BJ (cell line): ENCODE measurements at regions not wholly inside any gene's neighbourhood (a gene's known extent, or its start where the extent isn't known, plus 50 kb on each side); places are given as distances from the start of the nearest gene placed in this dataset.

Source experiments
- CTCF ChIA-PET: fragments of 350-600 bp; formaldehyde crosslinking; extraction: SDS; loops from one replicate; lab custom pipeline; 2021; ENCODE audit warnings: antibody characterized with exemption, inconsistent platforms; lab: Yijun Ruan, JAX
- POLR2A ChIA-PET: fragments of 300-600 bp; sonication (Branson Sonifier 250); formaldehyde crosslinking; extraction: SDS; loops from one replicate; lab custom pipeline; 2021; ENCODE audit warnings: antibody characterized with exemption; lab: Charles Lee
- DNase-seq: peaks from one replicate; pipeline ENCODE4 v3.0.0-alpha.2; 2011; ENCODE audit warnings: low read depth
- H3K27me3 ChIP-seq: 2 replicates; pipeline ENCODE4 v1.6.0; 2011; ENCODE audit warnings: low read length; ENCODE audit not compliant: control insufficient read depth, insufficient read depth
- H3K36me3 ChIP-seq: 2 replicates; pipeline ENCODE4 v1.5.1; 2011; ENCODE audit warnings: low read length; ENCODE audit not compliant: control insufficient read depth, insufficient read depth
- H3K4me3 ChIP-seq: 2 replicates; pipeline ENCODE4 v1.5.1; 2011; ENCODE audit warnings: low read depth, mild to moderate bottlenecking, control low read depth, low read length
- TF ChIP-seq, protein P1 (sequence below): IDR thresholded peaks from 2 replicates; pipeline ENCODE4 v1.5.1; 2011; ENCODE audit warnings: low read depth, mild to moderate bottlenecking, control low read depth, inconsistent platforms, low read length, moderate library complexity; ENCODE audit not compliant: insufficient read depth

DNA sequence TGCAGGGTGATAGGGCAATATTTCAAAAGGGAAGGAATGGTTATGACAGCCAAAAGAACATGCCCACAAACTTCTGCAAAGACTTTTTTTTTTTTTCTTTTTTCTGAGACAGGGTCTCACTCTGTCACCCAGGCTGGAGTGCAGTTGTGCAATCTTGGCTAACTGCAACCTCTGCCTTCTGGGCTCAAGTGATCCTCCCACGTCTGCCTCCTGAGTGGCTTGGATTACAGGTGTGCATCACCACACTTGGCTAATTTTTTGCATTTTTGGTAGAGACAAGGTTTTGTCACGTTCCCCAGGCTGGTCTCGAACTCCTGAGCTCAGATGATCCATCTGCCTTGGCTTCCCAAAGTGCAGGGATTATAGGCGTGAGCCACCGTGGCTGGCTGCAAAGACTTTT, 117.6 kb upstream of the ADGRF1 start:
- no peaks in the 10 kb centered on the region for H3K36me3 ChIP-seq
- POLR2A ChIA-PET, result no interaction called here
- TF ChIP-seq, protein P1, sequence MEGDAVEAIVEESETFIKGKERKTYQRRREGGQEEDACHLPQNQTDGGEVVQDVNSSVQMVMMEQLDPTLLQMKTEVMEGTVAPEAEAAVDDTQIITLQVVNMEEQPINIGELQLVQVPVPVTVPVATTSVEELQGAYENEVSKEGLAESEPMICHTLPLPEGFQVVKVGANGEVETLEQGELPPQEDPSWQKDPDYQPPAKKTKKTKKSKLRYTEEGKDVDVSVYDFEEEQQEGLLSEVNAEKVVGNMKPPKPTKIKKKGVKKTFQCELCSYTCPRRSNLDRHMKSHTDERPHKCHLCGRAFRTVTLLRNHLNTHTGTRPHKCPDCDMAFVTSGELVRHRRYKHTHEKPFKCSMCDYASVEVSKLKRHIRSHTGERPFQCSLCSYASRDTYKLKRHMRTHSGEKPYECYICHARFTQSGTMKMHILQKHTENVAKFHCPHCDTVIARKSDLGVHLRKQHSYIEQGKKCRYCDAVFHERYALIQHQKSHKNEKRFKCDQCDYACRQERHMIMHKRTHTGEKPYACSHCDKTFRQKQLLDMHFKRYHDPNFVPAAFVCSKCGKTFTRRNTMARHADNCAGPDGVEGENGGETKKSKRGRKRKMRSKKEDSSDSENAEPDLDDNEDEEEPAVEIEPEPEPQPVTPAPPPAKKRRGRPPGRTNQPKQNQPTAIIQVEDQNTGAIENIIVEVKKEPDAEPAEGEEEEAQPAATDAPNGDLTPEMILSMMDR, result no peak
- H3K4me3 ChIP-seq, result no peak overlapping the region
- CTCF ChIA-PET, result interaction anchor here (1.0 to 1.6 kb wide), 3 partner anchors 8 to 13 kb away, joined by 3 to 5 read pairs (median 3); no protein-coding TSS in a partner anchor
- DNase-seq, result no peak
- H3K27me3 ChIP-seq, result no peaks in the 10 kb centered on the region

DNA sequence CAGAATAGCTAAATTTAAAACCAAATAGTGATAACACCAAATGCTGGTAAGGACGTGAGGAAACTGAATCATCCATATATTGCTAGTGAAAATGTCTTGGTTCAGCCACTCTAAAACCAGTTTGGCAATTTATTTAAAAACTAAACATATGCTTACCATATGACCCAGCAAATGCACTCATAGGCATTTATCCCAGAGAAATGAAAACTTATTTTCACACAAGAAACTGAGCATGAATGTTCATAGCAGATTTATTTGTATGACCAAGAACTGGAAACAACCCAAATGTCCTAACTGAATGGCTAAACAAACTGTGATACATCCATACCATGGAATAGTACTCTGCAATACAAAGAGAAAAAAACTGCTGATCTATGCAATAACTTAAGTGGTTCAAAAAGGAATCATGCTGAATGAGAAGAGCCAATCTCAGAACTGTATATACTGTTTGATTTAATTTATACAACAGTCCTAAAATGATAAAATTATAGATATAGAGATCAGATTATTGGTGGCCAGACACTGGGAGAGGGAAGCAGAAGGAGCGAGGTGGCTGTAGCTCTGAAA, 115.6 kb upstream of the ADGRF1 start:
- no peak for DNase-seq
- ChIA-PET POLR2A (no interaction called here), CTCF (no interaction called here)

DNA sequence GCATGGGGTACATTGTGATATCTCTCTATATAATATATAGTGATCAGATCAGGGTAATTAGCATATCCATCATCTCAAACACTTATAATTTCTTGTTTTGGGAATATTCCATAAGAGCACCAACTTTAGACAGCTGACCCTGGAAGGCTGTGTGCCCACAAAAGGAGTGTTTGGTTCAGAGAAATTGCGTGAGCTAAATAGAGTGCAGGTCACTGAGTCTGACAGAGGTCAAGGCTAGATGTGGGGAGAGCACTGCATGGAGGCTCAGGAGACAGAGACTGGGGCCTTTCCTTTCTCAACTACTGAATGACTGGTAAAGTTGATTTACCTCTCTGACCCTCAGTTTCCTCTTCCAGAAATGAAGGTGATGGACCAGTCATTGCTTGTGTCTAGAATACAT, 114.9 kb upstream of the ADGRF1 start:
- CTCF ChIA-PET, result interaction anchor here (1.0 kb wide), 1 partner anchor 9 kb away, joined by 3 read pairs; no protein-coding TSS in a partner anchor
- POLR2A ChIA-PET, result no interaction called here

More for the DNA sequence above, 115.6 kb upstream of the ADGRF1 start:
- Histone ChIP-seq H3K27me3 (no peaks in the 10 kb centered on the region), H3K4me3 (no peak overlapping the region), H3K36me3 (no peaks in the 10 kb centered on the region)
- TF ChIP-seq, protein P1, result no peak

DNA sequence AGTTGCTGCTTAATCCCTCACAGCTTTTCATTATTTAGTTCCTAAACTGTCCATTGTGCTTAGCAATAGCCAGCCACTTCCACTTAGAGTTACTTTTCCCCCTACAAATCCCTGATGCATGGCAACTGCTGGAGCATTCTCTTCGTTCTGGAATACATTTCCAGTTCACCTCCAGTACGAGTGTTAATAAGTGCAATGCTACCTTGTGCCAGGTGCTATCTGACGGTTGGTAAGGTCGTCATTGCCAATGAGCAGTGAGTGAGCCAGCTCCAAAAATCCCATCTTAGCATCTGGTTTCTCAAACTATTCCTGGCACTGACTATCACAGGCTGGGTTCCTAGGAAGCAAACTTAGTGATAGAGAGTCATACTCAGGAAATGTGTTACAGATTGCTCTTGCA, 114.1 kb upstream of the ADGRF1 start:
- Histone ChIP-seq H3K4me3 (no peak overlapping the region), H3K27me3 (no peaks in the 10 kb centered on the region), H3K36me3 (no peaks in the 10 kb centered on the region)
- TF ChIP-seq, protein P1, result no peak
- ChIA-PET CTCF (no interaction called here), POLR2A (no interaction called here)
- DNase-seq, result no peak

More for the DNA sequence above, 114.9 kb upstream of the ADGRF1 start:
- DNase-seq, result no peak
- TF ChIP-seq, protein P1, result no peak
- Histone ChIP-seq H3K4me3 (no peak overlapping the region), H3K27me3 (no peaks in the 10 kb centered on the region), H3K36me3 (no peaks in the 10 kb centered on the region)

DNA sequence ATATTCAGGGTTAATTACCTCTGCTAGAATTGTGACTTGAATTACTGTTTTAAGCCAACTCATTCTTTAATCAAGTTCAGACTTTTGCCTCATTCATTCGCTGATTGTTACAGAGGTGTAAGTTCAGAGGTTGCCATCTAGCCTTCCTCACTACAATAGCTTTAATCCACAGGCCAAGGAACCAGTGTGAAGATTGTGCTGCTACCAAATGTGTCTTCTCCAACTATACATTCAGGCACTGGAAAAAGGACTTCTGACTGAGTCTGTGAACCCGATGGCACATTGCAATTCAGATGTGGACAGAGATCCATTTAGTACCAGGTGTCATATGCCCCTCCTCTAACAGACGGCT, 111.2 kb upstream of the ADGRF1 start:
- ChIA-PET POLR2A (no interaction called here), CTCF (interaction anchor here (2.0 kb wide), 1 partner anchor 15 kb away, joined by 6 read pairs; no protein-coding TSS in a partner anchor)
- TF ChIP-seq, protein P1, result no peak
- Histone ChIP-seq H3K36me3 (no peaks in the 10 kb centered on the region), H3K27me3 (no peaks in the 10 kb centered on the region; the same call in 1 of the 2 replicates), H3K4me3 (no peak overlapping the region)
- DNase-seq, result no peak
